COLO668 (cell line): ENCODE measurements at regions not wholly inside any gene's neighbourhood (a gene's known extent, or its start where the extent isn't known, plus 50 kb on each side); places are given as distances from the start of the nearest gene placed in this dataset.
"Not testable (repeated sequence)": the region's sequence is repeated elsewhere in the genome, so short reads cannot be mapped to it uniquely, and the experiment has no call there.

ENCODE experiments used
- DNase-seq: peaks from one replicate; lab custom pipeline; 2025; ENCODE audit not compliant: unreplicated experiment; lab: John Stamatoyannopoulos, UW

DNA sequence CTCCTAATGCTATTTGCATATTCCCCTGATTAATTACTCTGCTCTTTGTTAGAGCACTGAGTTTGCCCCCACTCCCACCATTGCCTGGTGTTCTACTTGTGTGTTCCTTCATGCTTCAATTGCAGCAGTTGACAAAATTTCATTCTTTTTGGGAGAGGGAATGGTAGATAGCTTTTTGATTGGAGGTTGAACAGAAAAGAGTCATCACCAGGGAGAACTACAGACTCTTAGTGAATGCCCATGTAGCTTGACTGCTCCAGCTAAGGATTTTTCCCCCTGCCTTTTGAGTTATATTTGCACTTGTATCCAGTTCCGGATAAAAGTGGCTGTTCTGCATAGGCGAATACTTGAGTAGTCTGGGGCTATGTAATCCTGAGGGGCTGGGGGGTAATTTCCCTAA, 183.9 kb downstream of the ETNK1 start:
- DNase-seq = no peak

DNA sequence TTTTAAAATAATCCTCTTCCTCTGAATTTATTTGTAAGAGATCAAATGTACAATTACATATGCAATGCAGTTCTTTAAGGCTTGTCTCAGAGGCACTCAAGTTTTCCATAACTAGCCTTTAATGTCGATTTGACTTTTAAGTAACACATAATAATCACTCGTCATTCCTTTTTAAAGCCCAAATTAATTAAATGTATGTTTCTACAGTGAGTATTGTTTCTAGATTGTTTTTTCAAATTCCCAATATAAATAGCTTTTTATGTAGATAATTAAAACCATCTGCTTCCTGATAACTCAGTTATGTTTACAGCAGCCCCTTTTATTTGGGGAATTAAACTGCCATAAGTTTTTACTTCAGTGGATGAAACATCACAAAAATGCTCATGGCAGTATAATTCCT, 185.1 kb downstream of the ETNK1 start:
- DNase-seq = no peak

DNA sequence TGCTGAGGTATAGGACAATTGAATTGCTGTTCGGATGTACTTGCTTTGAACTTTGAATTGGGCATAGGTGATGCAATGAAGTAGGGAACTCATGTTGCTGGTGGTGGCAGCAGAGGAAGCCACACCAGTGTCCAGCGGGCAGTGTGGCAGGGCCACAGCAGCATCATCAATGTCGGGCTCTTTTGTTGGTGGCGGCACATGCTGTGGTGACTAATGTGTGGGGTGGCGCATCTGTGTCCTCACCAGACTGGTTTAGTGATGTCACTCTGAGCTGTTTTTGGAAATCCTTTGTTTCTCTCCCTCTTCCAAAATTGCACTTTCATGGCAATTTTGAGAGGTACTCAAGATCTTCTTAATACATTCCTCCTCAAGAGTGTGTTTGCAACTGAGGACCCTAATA, 187.6 kb downstream of the ETNK1 start:
- DNase-seq = no peak

DNA sequence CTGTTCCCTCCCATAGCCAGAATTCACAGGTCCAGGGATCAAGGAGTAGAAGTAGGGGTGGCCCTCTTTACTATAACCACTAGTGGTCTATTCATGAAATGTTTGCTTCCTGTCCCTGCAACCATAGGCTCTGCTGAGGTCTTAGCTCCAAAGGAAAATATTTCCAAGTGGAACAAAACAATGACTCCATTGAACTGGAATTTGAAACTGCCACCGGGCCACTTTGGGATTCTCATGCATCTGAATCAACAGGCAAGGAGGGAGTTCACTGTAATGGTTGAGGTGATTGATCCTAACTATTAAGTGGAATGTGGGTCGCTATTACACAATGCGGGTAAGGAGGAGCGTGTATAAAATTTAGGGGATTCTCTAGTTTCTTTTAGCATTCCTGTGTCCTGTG, 197.0 kb downstream of the ETNK1 start:
- no peak for DNase-seq

DNA sequence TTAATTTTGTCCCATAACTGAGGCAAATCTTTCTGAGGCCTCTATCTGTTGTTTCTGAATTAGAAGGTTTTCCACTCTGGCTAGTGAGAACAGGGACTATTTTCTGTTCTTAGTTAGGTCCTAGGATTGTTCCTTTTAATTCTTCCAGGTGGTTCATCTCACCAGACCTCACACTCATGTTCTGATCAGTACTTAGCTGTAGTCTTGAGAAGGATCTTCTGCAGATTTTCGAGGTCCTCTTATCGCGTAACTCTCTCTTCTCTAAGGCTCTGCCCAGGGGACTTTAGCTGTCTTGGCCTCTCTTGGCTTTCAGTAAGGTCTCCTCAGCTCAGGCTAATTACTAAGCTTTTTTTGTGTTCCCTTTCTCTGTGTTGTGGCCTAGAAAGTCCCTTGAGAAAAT, 201.1 kb downstream of the ETNK1 start:
- no peak for DNase-seq

DNA sequence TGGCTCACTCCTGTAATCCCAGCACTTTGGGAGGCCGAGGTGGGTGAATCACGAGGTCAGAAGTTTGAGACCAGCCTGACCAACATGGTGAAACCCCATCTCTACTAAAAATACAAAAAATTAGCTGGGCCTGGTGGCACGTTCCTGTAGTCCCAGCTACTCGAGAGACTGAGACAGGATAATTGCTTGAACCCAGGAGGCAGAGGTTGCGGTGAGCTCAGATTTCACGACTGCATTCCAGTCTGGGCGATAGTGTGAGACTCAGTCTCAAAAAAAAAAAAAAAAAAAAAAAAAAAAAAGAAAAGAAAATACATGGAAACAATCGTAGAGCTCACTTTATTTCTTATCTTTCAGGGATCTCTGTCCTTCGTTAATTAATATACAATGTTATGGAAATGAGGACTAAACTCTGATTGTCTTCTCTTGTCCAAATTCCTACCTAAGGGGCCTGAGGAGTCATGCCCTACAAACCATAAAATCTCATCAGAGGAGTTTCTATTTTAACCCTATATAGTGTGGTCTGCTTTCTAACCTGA, 201.5 kb downstream of the ETNK1 start:
- DNase-seq = not testable (repeated sequence)

DNA sequence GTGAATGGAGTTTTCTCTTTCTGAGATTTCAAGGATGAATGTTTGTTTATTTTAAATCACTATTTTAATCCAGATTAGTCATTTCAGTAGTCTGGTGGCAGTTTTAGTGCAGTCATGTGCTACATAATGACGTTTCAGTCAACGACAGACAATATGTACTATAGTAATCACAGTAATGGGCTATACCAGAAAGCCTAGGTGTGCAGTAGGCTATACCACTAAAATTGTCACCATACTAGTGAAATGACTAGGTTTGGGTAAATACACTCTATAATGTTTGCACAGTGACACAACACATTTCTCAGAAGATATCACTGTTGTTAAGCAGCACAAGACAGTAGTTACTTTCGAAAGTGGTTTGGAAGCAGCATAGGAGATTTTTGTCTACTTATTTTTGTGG, 203.1 kb downstream of the ETNK1 start:
- no peak for DNase-seq

DNA sequence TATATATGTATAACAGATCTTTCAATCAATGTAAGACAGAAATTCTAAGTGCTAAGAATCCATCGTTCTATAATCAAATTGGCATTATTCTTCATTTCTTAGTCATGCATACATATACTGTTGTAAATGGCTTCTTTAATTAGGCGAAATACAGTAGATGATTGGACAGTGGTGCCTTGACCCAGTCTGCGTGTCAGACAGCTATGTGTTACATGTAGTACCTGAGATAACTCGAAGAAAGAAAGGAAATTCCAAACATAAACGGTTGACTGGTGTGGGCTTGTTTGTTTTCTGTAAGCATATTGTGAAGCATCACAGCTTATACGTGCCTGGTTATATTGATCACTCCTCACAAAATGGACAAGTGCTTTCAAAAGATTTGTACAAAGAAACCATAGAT, 210.5 kb downstream of the ETNK1 start:
- DNase-seq = no peak

DNA sequence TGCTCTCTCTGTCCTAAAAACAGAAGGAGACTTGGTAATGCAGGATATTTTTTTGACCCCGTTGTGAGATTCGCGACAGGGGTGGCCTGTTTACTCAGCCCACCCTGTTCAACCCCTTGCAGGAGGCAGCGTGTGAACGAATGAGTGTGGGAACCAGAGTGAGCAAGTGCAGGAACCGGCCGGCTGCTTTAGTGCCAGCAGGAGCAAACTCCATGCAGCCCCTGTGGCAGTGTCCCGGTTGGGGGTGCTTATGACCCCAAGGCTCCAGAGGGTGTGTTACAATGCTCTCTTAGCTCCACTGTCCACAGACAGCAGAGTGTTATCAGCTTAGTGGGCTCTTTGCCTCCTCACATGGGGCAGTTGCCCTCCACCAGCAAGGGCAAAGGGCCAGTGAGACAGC, 225.2 kb downstream of the ETNK1 start:
- DNase-seq = no peak

DNA sequence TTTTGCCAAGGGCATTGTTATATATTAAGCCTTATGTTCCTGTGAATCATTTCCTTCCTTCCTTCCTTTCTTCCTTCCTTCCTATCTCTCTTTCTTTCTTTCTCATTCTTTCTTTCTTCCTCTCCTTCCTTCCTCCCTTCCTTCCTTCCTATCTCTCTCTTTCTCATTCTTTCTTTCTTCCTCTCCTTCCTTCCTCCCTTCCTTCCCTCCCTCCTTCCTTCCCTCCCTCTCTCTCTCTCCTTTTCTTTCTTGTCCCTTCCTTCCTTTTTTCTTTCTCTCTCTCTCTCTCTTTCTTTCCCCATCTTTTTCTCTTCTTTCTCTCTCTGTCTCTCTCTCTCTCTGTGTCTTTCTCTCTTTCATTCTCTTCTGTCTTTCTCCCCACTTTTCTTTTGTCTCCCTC, 226.6 kb downstream of the ETNK1 start:
- no peak for DNase-seq

DNA sequence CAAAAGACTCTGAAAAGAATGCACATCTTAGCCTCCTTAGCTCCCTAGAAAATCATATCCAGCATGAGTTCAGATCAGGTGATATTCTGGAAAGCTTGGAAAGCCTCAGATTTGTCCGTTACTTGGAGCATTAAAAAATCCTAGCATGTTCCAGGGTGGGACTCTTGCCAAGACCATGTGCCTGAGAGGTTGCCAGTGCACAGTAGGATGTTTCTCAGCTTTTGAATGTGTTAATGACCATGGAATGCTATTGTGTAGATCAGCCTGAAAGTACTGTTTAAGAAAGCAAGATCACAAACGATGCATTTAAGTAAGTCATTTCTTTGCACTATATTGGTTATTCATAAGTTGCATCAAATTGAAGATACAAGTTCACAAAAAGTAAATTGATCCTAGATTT, 230.5 kb downstream of the ETNK1 start:
- DNase-seq = no peak

DNA sequence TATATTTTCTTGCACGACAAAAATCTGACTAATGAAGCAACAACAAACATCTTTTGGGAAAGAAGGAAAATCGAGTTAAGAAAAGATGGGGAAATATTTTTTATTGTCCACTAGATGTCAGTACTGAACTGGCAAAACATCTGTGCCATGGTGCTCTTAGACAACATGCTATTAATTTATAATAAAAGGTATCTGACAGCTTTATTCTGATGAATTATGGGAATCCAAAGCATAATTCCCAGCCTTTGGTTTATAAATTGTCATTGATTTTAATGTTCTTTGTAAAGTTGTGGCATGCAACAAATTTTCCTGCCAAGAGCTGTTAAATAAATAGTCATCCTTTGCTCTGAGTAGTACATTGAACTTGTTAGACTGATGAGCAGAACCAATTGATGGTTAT, 231.2 kb downstream of the ETNK1 start:
- DNase-seq = no peak

DNA sequence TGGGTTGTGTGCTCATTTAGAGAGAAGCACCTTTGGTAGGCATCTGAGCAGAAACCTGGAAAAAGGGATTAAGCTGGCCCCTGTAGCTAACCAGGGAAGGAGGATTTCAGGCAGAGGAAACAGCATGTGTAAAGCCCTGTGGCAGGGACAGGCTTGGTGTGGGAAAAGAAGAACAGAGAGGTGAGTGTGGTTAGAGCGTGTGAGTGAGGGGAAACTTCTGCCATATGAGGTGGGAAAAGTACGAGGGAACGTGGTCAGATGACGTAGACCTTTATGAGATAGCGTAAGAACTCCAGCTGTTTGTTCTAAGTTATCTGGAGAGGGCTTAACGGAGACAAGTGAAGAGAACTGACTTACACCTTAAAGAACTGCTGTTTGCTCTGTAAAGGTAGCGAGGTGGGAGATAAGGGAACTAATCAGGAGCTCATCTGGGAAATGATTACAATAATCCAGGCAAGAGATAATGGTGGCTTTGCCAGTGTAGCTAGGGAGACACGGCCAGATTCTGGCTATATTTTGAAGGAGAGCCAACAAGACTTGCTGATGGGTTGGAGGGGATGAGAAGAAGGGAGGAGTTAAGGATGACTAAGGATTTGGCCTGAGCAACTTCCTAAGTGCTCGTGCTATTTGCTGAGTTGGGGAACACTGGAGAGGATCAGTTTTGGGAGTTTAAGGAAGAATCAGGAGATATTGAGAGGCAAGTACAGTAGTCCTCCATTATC, 234.0 kb downstream of the ETNK1 start:
- no peak for DNase-seq

DNA sequence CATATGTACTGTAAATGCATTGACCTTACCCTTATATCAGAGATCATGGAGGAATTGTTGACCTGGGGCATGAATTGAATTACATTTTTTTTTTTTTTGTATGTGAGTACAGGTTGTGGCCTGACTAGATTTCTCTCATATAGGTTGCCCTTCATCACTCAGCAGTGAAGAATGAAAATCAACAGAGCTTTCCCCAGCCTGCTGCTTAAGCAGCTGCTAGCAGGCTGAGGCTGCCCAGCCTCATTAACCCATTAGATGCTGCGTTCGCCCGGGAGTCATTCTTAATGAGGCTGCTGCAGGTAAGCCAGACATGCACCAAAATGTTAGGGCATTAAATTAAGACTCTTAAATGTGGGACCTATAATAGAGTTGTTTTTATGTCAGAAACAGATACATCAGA, 236.0 kb downstream of the ETNK1 start:
- DNase-seq = no peak

DNA sequence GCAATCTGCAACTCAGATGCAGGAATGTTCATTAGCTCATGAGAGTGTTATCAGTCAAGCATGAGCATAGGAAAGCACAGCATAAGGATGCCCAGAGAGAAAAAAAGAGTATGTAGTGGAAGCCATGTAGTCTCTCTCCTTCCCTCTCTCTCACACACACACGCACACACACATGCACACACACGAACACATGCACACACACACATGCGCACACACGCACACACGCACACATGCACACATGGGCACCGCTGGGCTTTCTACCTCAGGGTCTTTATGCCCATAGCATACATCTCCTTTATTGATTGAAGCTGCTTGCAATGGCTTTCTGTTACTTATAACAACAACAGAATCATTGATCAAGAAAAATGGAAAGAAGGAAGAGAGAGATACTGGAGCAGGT, 240.9 kb downstream of the ETNK1 start:
- no peak for DNase-seq

DNA sequence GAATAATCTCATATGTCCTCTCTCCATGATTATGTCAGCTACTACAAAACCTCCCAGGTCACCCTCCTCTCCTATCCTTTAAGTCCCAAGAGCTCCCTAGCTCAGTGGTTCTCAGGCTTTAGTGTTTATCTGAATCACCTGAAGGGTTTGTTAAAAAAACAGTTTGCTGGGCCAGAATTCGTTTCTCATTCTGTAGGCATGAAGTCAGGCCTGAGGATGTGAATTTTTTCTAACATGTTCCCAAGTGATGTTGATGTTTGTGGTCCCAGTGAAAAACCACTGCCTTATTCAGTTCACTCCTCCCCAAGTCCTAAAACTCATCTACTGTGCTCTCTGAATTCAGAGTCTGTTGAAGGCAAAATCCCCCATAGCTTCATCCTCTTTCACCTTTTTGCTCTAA, 241.4 kb downstream of the ETNK1 start:
- DNase-seq = no peak

DNA sequence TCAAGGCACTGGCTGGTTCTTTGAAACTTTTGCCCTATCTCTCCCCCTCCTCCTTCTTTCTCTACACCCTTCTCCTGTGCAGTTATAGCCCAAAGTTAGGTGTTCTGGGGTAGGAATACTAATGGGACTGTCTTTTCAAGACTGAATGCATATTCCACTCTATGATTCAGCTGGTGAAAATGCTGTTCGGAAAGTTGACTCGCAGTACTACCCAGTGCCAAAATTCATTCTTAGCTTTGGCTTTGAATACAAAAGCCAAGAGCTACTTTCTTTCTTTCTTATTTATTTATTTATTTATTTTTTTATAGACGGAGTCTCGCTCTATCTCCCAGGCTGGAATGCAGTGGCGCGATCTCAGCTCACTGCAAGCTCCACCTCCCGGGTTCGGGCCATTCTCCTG, 249.2 kb downstream of the ETNK1 start:
- no peak for DNase-seq

DNA sequence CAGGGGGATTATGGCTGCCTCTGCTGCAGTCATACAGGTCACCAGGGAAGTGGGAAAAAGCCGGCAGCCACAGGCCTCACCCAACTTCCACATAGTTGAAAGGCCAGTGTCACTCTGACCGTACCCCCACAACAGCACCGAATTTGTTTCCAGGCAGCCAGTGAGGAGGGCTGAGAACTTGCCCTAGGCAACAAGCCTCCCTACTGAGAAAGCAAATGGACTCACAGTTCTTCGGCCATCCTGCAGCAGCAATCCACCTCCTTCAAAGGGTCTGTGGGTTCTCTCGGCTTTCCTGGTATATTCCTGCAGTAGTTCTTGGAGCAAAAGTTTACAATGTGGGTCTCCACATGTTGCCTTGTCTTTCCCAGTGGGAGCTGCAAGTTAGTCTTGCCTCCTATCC, 251.3 kb downstream of the ETNK1 start:
- no peak for DNase-seq

DNA sequence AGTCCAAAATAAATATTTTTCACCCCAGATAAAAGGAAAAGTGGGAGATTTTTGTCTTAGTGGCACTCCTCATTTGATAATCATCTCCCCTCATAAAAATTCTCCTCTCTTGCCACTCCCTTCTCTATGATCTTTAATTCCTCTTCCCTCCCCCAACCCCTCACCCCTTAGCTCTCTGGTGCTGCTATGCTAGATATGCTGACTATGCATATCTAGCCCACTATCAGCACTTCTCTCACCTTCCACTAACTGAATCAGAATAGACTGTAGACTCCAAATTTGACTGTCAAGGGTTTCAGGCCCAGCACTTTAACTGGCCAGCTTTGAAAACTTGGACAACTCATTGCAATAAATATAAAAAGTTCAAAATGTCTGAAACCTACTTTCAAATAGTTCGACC, 254.2 kb downstream of the ETNK1 start:
- DNase-seq = no peak

DNA sequence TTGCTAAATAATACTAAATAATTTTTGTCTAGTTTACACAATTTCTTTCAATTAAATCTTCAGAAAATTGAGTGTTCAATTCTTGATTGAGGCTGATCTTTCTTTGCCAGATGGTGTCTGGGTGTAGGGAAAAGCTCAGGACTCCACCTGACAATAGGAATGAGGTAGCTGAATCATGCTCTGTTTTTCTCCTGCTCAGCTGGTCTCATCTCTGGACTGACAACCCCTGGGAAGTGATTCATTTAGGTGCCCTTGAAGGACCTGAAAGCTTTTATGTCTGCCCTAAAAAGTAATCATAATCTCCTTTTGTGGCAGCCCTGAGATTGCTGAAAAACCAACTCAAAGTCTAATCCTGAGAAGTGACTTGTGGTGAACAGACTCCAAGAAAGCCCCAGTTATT, 255.4 kb downstream of the ETNK1 start:
- DNase-seq = no peak

DNA sequence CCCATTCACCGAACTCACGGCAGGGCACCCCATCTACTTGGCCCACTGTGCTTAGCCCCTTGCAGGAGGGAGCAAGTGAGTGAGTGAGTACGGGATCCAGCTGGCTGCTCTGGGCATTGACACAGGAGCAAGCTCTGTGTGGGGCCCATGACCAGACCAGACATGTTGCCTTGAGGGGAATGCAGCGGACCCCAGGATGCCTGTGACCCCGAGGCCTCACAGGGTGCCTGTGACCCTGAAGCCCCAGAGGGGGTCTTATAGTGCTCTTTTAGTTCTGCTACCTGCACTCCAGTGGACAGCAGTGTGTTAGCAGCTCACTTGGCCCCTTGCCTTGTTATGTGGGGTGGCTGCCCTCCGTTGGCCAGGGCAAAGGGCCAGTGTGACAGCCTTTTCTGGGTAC, 255.8 kb downstream of the ETNK1 start:
- DNase-seq = no peak

DNA sequence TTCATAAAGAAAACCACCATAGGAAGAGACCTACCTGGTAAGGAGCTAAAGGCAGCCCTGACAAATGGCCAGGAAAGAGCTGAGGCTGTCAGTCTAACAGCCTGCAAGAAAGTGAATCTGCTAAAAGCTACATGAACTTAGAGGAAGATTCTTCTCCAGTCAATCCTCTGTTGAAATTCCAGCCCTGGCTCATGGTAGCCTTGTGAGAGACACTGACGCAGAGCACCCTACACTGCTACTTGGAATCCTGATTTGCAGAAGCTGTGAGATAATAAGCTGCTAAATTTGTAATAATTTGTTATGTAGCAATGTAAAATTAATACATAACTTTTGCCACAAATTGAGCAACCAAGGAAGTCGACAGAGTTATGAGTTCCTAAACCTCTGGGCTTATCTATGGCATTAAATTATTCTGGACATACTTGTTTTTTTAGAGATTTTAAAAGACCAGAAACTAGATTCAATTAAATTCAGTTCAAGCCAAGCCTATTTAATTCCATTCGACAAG, 257.0 kb downstream of the ETNK1 start:
- no peak for DNase-seq

DNA sequence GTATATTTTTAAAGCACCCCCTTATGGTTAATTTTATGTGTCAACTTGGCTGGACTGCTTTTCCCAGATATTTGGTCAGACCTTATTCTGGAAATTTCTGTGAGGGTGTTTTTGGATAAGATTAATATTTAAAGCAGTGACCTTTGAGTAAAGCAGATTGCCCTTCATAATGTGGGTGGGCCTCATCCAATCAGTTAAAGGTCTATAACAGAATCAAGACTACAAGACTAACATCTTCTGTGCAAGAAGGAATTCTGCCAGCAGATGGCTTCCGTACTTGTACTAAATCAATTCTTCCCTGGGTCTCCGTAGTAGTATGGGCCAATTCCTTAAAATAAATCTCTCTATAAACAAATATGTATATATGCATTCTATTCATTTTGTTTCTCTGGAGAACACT, 257.6 kb downstream of the ETNK1 start:
- no peak for DNase-seq
